KBM-7 (cell line): ENCODE measurements at regions not wholly inside any gene's neighbourhood (a gene's known extent, or its start where the extent isn't known, plus 50 kb on each side); places are given as distances from the start of the nearest gene placed in this dataset.
"Not testable (repeated sequence)": the region's sequence is repeated elsewhere in the genome, so short reads cannot be mapped to it uniquely, and the experiment has no call there.

Experiments used
- DNase-seq: peaks from one replicate; pipeline ENCODE4 v3.0.0-alpha.2; 2015
- in situ Hi-C: fragments of 300-500 bp; cut with MboI; formaldehyde crosslinking; loops from 2 replicates; pipeline ENCODE4 v1.14.3; 2020; ENCODE audit warnings: low sequenced_read_pairs, low pct_unique_long_range_greater_than_20kb, mixed read lengths

GRCh38 chr2:64274399-64275173 lies 130.4 kb upstream of the PELI1 start:
- in situ Hi-C loops, result no loop called here
- DNase-seq, result no peak

GRCh38 chr2:64275174-64275466 lies 130.9 kb upstream of the PELI1 start:
- DNase-seq, result no peak
- in situ Hi-C loops, result no loop called here

GRCh38 chr2:64276417-64277095 lies 132.3 kb upstream of the PELI1 start:
- no peak for DNase-seq

GRCh38 chr2:64277101-64277849 lies 133.1 kb upstream of the PELI1 start:
- in situ Hi-C loops, result no loop called here
- DNase-seq, result no peak

More at GRCh38 chr2:64276417-64277095, 132.3 kb upstream of the PELI1 start:
- in situ Hi-C loops, result no loop called here

GRCh38 chr2:64280812-64281211 lies 136.6 kb upstream of the PELI1 start:
- in situ Hi-C loops, DNase-seq: not testable (repeated sequence)

GRCh38 chr2:64283006-64283570 lies 138.9 kb upstream of the PELI1 start:
- DNase-seq, result no peak
- in situ Hi-C loops, result no loop called here

GRCh38 chr2:64283641-64284361 lies 139.6 kb upstream of the PELI1 start:
- in situ Hi-C loops, result no loop called here
- DNase-seq, result no peak

GRCh38 chr2:64284751-64285150 lies 140.5 kb upstream of the PELI1 start:
- in situ Hi-C loops, result no loop called here

GRCh38 chr2:64287202-64287740 lies 143.1 kb upstream of the PELI1 start:
- in situ Hi-C loops, result no loop called here
- no peak for DNase-seq

More at GRCh38 chr2:64284751-64285150, 140.5 kb upstream of the PELI1 start:
- no peak for DNase-seq

GRCh38 chr2:64288321-64289193 lies 144.3 kb upstream of the PELI1 start:
- no peak for DNase-seq
- in situ Hi-C loops, result no loop called here

- in situ Hi-C loops, result no loop called here
- DNase-seq, result no peak
These were observed 145.0 kb upstream of the PELI1 start for GRCh38 chr2:64289251-64289650.

- no peak for DNase-seq
- in situ Hi-C loops, result no loop called here
These were observed 145.5 kb upstream of the PELI1 start for GRCh38 chr2:64289737-64290136.

GRCh38 chr2:64291181-64291580 lies 147.0 kb upstream of the PELI1 start:
- in situ Hi-C loops, result no loop called here
- DNase-seq, result no peak

- in situ Hi-C loops, result no loop called here
- no peak for DNase-seq
These were observed 151.3 kb upstream of the PELI1 start for GRCh38 chr2:64295326-64296139.

GRCh38 chr2:64296140-64296480 lies 151.9 kb upstream of the PELI1 start:
- DNase-seq, result no peak
- in situ Hi-C loops, result no loop called here

GRCh38 chr2:64296695-64297346 lies 152.6 kb upstream of the PELI1 start:
- no peak for DNase-seq
- in situ Hi-C loops, result no loop called here

- in situ Hi-C loops, result no loop called here
- no peak for DNase-seq
These were observed 153.9 kb upstream of the PELI1 start for GRCh38 chr2:64298161-64298560.
